PFSK-1 (cell line): ENCODE measurements at regions not wholly inside any gene's neighbourhood (a gene's known extent, or its start where the extent isn't known, plus 50 kb on each side); places are given as distances from the start of the nearest gene placed in this dataset.

Source experiments
- FOXP2 ChIP-seq: optimal IDR thresholded peaks from 2 replicates; pipeline ENCODE3; 2011; ENCODE audit warnings: borderline replicate concordance, control low read depth, inconsistent platforms; ENCODE audit not compliant: insufficient read depth; ENCODE audit errors: extremely low read length, extremely low read depth
- POLR2AphosphoS5 ChIP-seq: IDR thresholded peaks from 2 replicates; pipeline ENCODE4 v1.6.1; 2012; ENCODE audit warnings: low read depth, mild to moderate bottlenecking, control low read depth, low read length, moderate library complexity
- SIN3A ChIP-seq: IDR thresholded peaks from 2 replicates; pipeline ENCODE4 v1.6.1; 2012; ENCODE audit warnings: mild to moderate bottlenecking, low read length, moderate library complexity, borderline replicate concordance; ENCODE audit not compliant: insufficient read depth

GRCh38 chr3:99021466-99021865 lies 120.0 kb upstream of the DCBLD2 start:
- TF ChIP-seq POLR2AphosphoS5 = no peak
- no peak for TF ChIP-seq SIN3A
- TF ChIP-seq FOXP2 = no peak
